AG10803 (cell line): ENCODE measurements at regions not wholly inside any gene's neighbourhood (a gene's known extent, or its start where the extent isn't known, plus 50 kb on each side); places are given as distances from the start of the nearest gene placed in this dataset.

Experiments used
- DNase-seq: peaks from one replicate; pipeline ENCODE4 v3.0.0; 2010; ENCODE audit warnings: low read depth
- H3K4me3 ChIP-seq: 2 replicates; pipeline ENCODE4 v1.5.1; 2011; ENCODE audit warnings: mild to moderate bottlenecking, low read length, control low read depth
- CTCF ChIP-seq: conservative IDR thresholded peaks from 2 replicates; pipeline ENCODE4 v1.5.1; 2011; ENCODE audit warnings: mild to moderate bottlenecking, low read length, control low read depth, inconsistent platforms

- DNase-seq, result no peak
- no peak overlapping the region for H3K4me3 ChIP-seq
- TF ChIP-seq CTCF, result no peak
These were observed 450.4 kb downstream of the LRFN5 start for GRCh38 chr14:42057111-42057510.

GRCh38 chr14:42047421-42048055, 440.9 kb downstream of the LRFN5 start:
- DNase-seq, result no peak
- H3K4me3 ChIP-seq, result no peak overlapping the region
- no peak for TF ChIP-seq CTCF

- no peak overlapping the region for H3K4me3 ChIP-seq
- no peak for TF ChIP-seq CTCF
- DNase-seq, result no peak
These were observed 438.7 kb downstream of the LRFN5 start for GRCh38 chr14:42045383-42045782.

GRCh38 chr14:42028607-42029006, 421.9 kb downstream of the LRFN5 start:
- H3K4me3 ChIP-seq, result no peak overlapping the region
- no peak for DNase-seq
- TF ChIP-seq CTCF, result no peak

GRCh38 chr14:42027271-42027670, 420.6 kb downstream of the LRFN5 start:
- H3K4me3 ChIP-seq, result no peak overlapping the region
- no peak for TF ChIP-seq CTCF
- DNase-seq, result no peak

GRCh38 chr14:42023452-42023851, 416.8 kb downstream of the LRFN5 start:
- no peak for DNase-seq
- H3K4me3 ChIP-seq, result no peak overlapping the region
- no peak for TF ChIP-seq CTCF

GRCh38 chr14:42014301-42014700, 407.6 kb downstream of the LRFN5 start:
- H3K4me3 ChIP-seq, result no peak overlapping the region
- TF ChIP-seq CTCF, result no peak
- DNase-seq, result no peak
